ENCODE measurements at regions not wholly inside any gene's neighbourhood (a gene's known extent, or its start where the extent isn't known, plus 50 kb on each side); places are given as distances from the start of the nearest gene placed in this dataset.

- ChIA-PET CTCF (ENCODE audit: low intra/inter-chr PET ratio) (no interaction called here), POLR2A (no interaction called here)
- Histone ChIP-seq H3K36me3 (ENCODE audit: control insufficient read depth, insufficient read depth, low read length) (no peaks in the 10 kb centered on the region), H4K20me1 (replicated peaks; ENCODE audit: control insufficient read depth, insufficient read depth, low read length) (no peaks in the 10 kb centered on the region), H2AFZ (ENCODE audit: low read depth, low read length) (no peak overlapping the region), H3K9ac (ENCODE audit: insufficient read depth in 1 of 2, low read depth in 2 of 2, low read length in 2 of 2) (peak overlapping the region in 1 of 2 experiments; percentile 36; a peak in 1 of 4 replicates), H3K27ac (ENCODE audit: extremely low read depth, low read depth, low read length) (no peak overlapping the region), H3K9me1 (ENCODE audit: control insufficient read depth, insufficient read depth, low read length) (no peaks in the 10 kb centered on the region), H3K4me3 (no peak overlapping the region), H3K79me2 (ENCODE audit: control insufficient read depth, insufficient read depth, low read length) (no peaks in the 10 kb centered on the region), H3K4me1 (replicated peaks in 1 of 2; ENCODE audit: control insufficient read depth in 2 of 2, insufficient read depth in 2 of 2, low read length in 2 of 2) (peaks cover 5 to 19% of the 10 kb centered on the region in 2 experiments; a peak in 4 of 5 replicates), H3K4me2 (ENCODE audit: insufficient read depth, low read length) (no peak overlapping the region), H3K27me3 (ENCODE audit: control insufficient read depth in 2 of 2, insufficient read depth in 2 of 2, low read length in 2 of 2) (peaks cover 23 to 52% of the 10 kb centered on the region in 2 experiments), H3K9me3 (replicated peaks; ENCODE audit: control insufficient read depth, insufficient read depth, low read depth, low read length) (no peaks in the 10 kb centered on the region)
- WGBS (ENCODE audit: insufficient coverage, low coverage, missing lambda C conversion rate), result 32% methylated on average over 13 of the region's 15 CpGs
- in situ Hi-C loops (cut with MboI), result no loop called here
- FAIRE-seq, result no peak
- ATAC-seq, result no peak
- no TSS peak for BruUV-seq (replicated peaks)
- intact Hi-C loops (cut with micrococcal nuclease), result loop anchor here (10.0 kb wide), 3 partner anchors 132 to 342 kb away; no protein-coding TSS in a partner anchor
- DNase-seq (ENCODE audit: extremely low read depth in 1 of 4, low spot score in 3 of 4), result no peak
- TF ChIP-seq TCF7L2 (IDR thresholded peaks at IDR 0.05; ENCODE audit: low read depth, low read length) (no peak), ELK1 (CRISPR knock-in tag; IDR thresholded peaks at IDR 0.05) (no peak), RBFOX2 (IDR thresholded peaks at IDR 0.05; ENCODE audit: low read depth, low read length) (0 out of 2 replicates have a peak, but pooled peaks have one; percentile 13)
Observed at GRCh38 chr12:131457028-131457310, 253.9 kb upstream of the SFSWAP start.

- H4K20me1 ChIP-seq (replicated peaks; ENCODE audit: control insufficient read depth, insufficient read depth, low read length), result no peaks in the 10 kb centered on the region
- H2AFZ ChIP-seq (ENCODE audit: low read depth, low read length), result no peak overlapping the region
- FAIRE-seq (no peak), DNase-seq (ENCODE audit: extremely low read depth in 1 of 4, low spot score in 3 of 4) (peak in 1 of 4 experiments; percentile 19), ATAC-seq (no peak)
- H3K79me2 ChIP-seq (ENCODE audit: control insufficient read depth, insufficient read depth, low read length), result no peaks in the 10 kb centered on the region
- in situ Hi-C loops (cut with MboI), result no loop called here
- ChIA-PET POLR2A (no interaction called here), CTCF (ENCODE audit: low intra/inter-chr PET ratio) (no interaction called here)
- H3K27me3 ChIP-seq (ENCODE audit: control insufficient read depth in 2 of 2, insufficient read depth in 2 of 2, low read length in 2 of 2), result peaks cover 23 to 55% of the 10 kb centered on the region in 2 experiments
- no peaks in the 10 kb centered on the region for H3K36me3 ChIP-seq (ENCODE audit: control insufficient read depth, insufficient read depth, low read length)
- H3K4me3 ChIP-seq, result no peak overlapping the region
- intact Hi-C loops (cut with micrococcal nuclease), result loop anchor here (10.0 kb wide), 3 partner anchors 133 to 343 kb away; no protein-coding TSS in a partner anchor
- H3K27ac ChIP-seq (ENCODE audit: extremely low read depth, low read depth, low read length), result no peak overlapping the region
- H3K4me1 ChIP-seq (replicated peaks in 1 of 2; ENCODE audit: control insufficient read depth in 2 of 2, insufficient read depth in 2 of 2, low read length in 2 of 2), result peaks cover under 1 to 16% of the 10 kb centered on the region in 2 experiments; a peak in 4 of 5 replicates
- 20% methylated on average over 15 of the region's 19 CpGs for WGBS (ENCODE audit: insufficient coverage, low coverage, missing lambda C conversion rate)
- H3K4me2 ChIP-seq (ENCODE audit: insufficient read depth, low read length), result no peak overlapping the region
- no TSS peak for BruUV-seq (replicated peaks)
- H3K9ac ChIP-seq (ENCODE audit: insufficient read depth in 1 of 2, low read depth in 2 of 2, low read length in 2 of 2), result no peak overlapping the region
- no peaks in the 10 kb centered on the region for H3K9me1 ChIP-seq (ENCODE audit: control insufficient read depth, insufficient read depth, low read length)
- H3K9me3 ChIP-seq (replicated peaks; ENCODE audit: control insufficient read depth, insufficient read depth, low read depth, low read length), result no peaks in the 10 kb centered on the region
- no peak for TF ChIP-seq POLR2A (conservative IDR thresholded peaks at IDR 0.05)
- TF ChIP-seq SMC3 (conservative IDR thresholded peaks at IDR 0.05; ENCODE audit: insufficient read depth, low read depth, low read length), result no peak
- no peak for TF ChIP-seq CBX8 (IDR thresholded peaks at IDR 0.05; ENCODE audit: borderline replicate concordance, extremely low read depth, low read depth, low read length, poor library complexity, severe bottlenecking)
- no peak for TF ChIP-seq RHOXF2B (CRISPR knock-in tag; conservative IDR thresholded peaks at IDR 0.05)
- no peak for TF ChIP-seq MIER1 (IDR thresholded peaks at IDR 0.05; ENCODE audit: low read depth)
- no peak for TF ChIP-seq ZNF263 (CRISPR knock-in tag; IDR thresholded peaks at IDR 0.05; ENCODE audit: borderline replicate concordance)
- TF ChIP-seq MLX (CRISPR knock-in tag; conservative IDR thresholded peaks at IDR 0.05), result no peak
- no peak for TF ChIP-seq NCOA6 (IDR thresholded peaks at IDR 0.05)
- no peak for TF ChIP-seq ZNF785 (CRISPR knock-in tag; IDR thresholded peaks at IDR 0.05)
- TF ChIP-seq ZNF224 (CRISPR knock-in tag; IDR thresholded peaks at IDR 0.05), result no peak
- no peak for TF ChIP-seq NUFIP1 (IDR thresholded peaks at IDR 0.05; ENCODE audit: partially characterized antibody)
- no peak for TF ChIP-seq NRF1 (conservative IDR thresholded peaks at IDR 0.05 in 1 of 2, IDR thresholded peaks at IDR 0.05 in 1 of 2)
- no peak for TF ChIP-seq NFXL1 (CRISPR knock-in tag; IDR thresholded peaks at IDR 0.05)
Observed at GRCh38 chr12:131457331-131458047, 253.4 kb upstream of the SFSWAP start.
